ENCODE measurements at regions not wholly inside any gene's neighbourhood (a gene's known extent, or its start where the extent isn't known, plus 50 kb on each side); places are given as distances from the start of the nearest gene placed in this dataset.
"Not testable (repeated sequence)": the region's sequence is repeated elsewhere in the genome, so short reads cannot be mapped to it uniquely, and the experiment has no call there.

DNA sequence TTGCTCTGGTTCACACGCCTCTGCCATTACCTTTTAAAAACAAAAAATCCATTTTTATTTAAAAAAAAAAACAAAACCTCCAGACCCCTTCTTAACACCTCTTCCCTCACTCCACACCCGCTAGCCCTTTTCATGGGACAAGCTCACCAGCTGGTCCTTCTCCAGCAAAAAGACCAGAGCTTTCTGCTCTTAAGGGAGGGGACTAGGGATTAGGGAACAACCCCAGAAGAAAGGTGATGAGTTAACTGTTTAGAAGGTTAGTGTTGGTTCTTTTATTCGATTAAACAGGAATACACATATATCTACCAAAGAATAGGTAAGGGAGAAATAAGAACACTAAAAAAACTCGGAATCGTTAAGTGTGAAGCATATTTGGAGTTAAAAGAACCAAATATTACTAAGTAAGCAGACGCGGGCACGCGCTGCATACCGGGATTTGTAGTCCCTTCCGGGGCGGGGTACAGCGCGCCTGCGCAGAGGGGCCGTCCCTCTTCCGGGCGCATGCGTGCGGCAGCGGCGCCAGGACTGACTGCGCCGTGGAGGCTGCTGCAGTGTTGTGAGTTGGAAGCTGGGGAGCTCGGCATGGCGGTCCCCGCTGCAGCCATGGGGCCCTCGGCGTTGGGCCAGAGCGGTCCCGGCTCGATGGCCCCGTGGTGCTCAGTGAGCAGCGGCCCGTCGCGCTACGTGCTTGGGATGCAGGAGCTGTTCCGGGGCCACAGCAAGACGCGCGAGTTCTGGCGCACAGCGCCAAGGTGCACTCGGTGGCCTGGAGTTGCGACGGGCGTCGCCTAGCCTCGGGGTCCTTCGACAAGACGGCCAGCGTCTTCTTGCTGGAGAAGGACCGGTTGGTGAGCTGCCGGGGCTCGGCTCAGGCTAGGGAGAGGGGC is 92.6 kb upstream of the FAM153A start:
- H3K9ac ChIP-seq (ENCODE audit: low read length); H4K20me1 ChIP-seq (ENCODE audit: insufficient read depth, low read length); H3K27ac ChIP-seq (ENCODE audit: low read length); H3K9me3 ChIP-seq (ENCODE audit: insufficient read depth, low read length); H3K27me3 ChIP-seq (ENCODE audit: low read depth, low read length); H2AFZ ChIP-seq (ENCODE audit: low read depth, low read length); H3K79me2 ChIP-seq (ENCODE audit: low read length); H3K36me3 ChIP-seq (replicated peaks; ENCODE audit: low read depth, low read length); H3K4me1 ChIP-seq (ENCODE audit: low read length): not testable (repeated sequence)
- Histone ChIP-seq H3K4me3 (ENCODE audit: low read length) (peak overlapping the region; percentile 67), H3K4me2 (ENCODE audit: low read length) (peak overlapping the region; percentile 36; the same call in 1 of the 2 replicates)

DNA sequence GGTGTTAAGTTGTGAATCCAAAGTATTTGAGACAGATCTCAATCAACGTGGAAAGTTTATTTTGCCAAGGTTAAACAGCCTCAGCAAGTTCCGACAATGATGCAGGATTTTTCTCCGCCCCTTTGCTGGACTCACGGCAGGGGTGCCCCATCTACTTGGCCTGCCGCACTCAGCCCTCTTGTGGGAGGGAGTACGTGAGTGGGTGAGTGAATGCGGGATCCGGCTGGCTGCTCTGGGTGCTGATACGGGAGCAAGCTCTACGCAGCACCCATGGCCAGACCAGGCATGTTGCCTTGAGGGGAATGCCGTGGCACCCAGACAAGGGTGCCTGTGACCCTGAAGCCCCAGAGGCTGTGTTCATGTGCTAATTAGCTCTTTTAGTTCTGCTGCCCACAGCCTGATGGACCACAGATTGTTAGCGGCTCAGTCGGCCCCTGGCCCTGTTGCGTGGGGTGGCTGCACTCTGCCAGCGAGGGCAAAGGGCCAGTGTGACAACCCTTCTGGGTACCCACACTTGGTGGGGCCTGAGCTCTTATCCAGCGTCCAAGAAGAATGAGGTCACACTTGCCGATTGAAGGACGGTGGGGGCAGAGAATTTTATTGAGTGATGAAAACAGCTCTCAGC is 81.2 kb upstream of the FAM153A start:
- not testable (repeated sequence) for H4K20me1 ChIP-seq (ENCODE audit: insufficient read depth, low read length); H3K9ac ChIP-seq (ENCODE audit: low read length); H3K36me3 ChIP-seq (replicated peaks; ENCODE audit: low read depth, low read length); H3K4me3 ChIP-seq (ENCODE audit: low read length); H3K4me2 ChIP-seq (ENCODE audit: low read length); H3K27me3 ChIP-seq (ENCODE audit: low read depth, low read length); H2AFZ ChIP-seq (ENCODE audit: low read depth, low read length); H3K27ac ChIP-seq (ENCODE audit: low read length); H3K4me1 ChIP-seq (ENCODE audit: low read length); H3K9me3 ChIP-seq (ENCODE audit: insufficient read depth, low read length); H3K79me2 ChIP-seq (ENCODE audit: low read length)

DNA sequence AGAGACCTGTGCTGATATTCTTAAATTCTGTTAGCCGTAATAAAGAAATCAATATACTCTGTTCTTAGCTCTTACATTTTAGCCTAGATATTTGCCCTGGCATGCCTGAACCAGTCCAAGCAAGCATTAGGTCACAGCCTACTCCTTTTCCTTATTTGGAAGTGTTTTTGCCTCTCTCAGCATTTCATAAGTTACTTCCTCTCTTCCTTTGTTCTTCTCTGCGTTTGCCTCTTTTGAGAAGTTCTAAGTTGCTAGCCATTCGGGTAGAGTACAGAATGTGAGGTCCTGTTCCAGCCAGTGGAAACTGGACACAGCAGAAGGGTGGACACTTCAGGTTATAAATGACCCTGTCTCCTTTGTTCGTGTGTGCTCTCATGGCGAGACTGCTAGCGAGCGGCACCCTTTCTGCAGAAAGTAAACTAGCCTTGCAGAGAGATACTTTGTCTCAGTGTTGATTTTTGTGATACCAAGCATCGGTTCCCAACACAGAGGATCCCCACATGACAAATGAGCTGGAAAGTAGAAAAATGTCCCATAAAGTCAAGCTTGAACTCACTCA is 75.0 kb upstream of the FAM153A start:
- not testable (repeated sequence) for H3K4me1 ChIP-seq (ENCODE audit: low read length); H3K9ac ChIP-seq (ENCODE audit: low read length); H3K4me3 ChIP-seq (ENCODE audit: low read length); H3K27ac ChIP-seq (ENCODE audit: low read length); H3K27me3 ChIP-seq (ENCODE audit: low read depth, low read length); H2AFZ ChIP-seq (ENCODE audit: low read depth, low read length); H3K36me3 ChIP-seq (replicated peaks; ENCODE audit: low read depth, low read length); H3K9me3 ChIP-seq (ENCODE audit: insufficient read depth, low read length); H3K79me2 ChIP-seq (ENCODE audit: low read length); H3K4me2 ChIP-seq (ENCODE audit: low read length); H4K20me1 ChIP-seq (ENCODE audit: insufficient read depth, low read length)

DNA sequence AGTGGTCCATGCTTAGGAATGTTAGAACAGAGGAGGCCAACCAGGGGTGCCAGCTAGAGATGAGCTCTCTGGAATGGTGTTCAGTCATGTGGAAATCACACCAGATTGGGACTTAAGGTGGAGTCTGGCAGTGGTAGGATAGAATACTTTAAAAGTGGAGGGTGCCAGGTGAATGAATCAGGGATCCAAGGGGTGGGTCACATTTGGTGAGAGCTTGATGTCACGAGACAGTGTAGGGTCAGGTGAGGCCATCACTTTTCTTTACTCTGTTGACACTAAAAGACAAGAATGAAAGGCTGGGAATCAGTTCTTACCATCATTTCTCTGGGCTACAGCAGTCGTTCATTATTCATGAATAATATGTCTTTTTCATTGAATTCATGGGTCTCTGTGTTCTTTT is 73.8 kb upstream of the FAM153A start:
- not testable (repeated sequence) for H3K9me3 ChIP-seq (ENCODE audit: insufficient read depth, low read length); H3K4me1 ChIP-seq (ENCODE audit: low read length); H3K4me3 ChIP-seq (ENCODE audit: low read length); H4K20me1 ChIP-seq (ENCODE audit: insufficient read depth, low read length); H3K9ac ChIP-seq (ENCODE audit: low read length); H3K79me2 ChIP-seq (ENCODE audit: low read length); H3K4me2 ChIP-seq (ENCODE audit: low read length); H2AFZ ChIP-seq (ENCODE audit: low read depth, low read length); H3K27me3 ChIP-seq (ENCODE audit: low read depth, low read length); H3K36me3 ChIP-seq (replicated peaks; ENCODE audit: low read depth, low read length); H3K27ac ChIP-seq (ENCODE audit: low read length)

DNA sequence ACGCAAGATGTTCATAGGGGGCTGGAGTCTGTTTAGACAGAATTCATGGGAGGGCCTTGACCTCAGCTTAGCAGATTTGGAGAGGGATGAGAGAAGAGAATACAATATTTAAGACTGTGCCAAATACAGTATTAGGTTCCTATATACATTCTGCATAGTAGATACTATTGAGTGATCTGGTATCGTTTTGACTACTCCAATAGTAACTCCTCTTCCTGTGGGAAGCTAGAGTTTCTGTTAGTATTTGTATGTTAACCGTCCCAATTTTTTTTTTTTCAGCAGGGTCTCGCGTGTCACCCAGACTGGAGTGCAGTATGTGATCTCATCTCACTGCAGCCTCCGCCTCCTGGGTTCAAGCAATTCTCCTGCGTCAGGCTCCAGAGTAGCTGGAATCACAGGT is 65.2 kb upstream of the FAM153A start:
- not testable (repeated sequence) for H3K27ac ChIP-seq (ENCODE audit: low read length); H3K79me2 ChIP-seq (ENCODE audit: low read length); H3K4me2 ChIP-seq (ENCODE audit: low read length); H3K27me3 ChIP-seq (ENCODE audit: low read depth, low read length); H2AFZ ChIP-seq (ENCODE audit: low read depth, low read length); H3K36me3 ChIP-seq (replicated peaks; ENCODE audit: low read depth, low read length); H3K4me3 ChIP-seq (ENCODE audit: low read length); H3K4me1 ChIP-seq (ENCODE audit: low read length); H3K9ac ChIP-seq (ENCODE audit: low read length); H4K20me1 ChIP-seq (ENCODE audit: insufficient read depth, low read length); H3K9me3 ChIP-seq (ENCODE audit: insufficient read depth, low read length)

DNA sequence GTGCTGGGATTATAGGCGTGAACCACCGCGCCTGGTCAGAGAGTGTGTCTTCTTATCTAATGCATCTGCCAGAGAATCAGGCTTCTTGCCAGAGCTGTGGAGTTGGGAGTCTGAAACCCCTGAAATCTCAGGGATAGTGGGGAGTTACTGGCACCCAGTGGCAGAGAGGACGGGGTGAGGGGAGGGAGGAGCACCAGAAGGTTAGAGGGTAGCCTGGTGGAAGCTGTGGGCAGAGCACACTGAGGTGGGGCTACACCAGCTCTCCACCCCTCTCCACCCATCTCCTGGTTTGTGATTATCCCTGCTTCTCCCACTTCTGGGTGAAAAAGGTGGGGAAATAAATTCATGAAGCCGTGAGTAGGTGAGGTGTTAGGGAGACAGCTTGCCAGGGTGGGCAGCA is 63.9 kb upstream of the FAM153A start:
- H3K27ac ChIP-seq (ENCODE audit: low read length); H3K4me1 ChIP-seq (ENCODE audit: low read length); H2AFZ ChIP-seq (ENCODE audit: low read depth, low read length); H3K4me2 ChIP-seq (ENCODE audit: low read length); H3K27me3 ChIP-seq (ENCODE audit: low read depth, low read length); H3K9me3 ChIP-seq (ENCODE audit: insufficient read depth, low read length); H3K79me2 ChIP-seq (ENCODE audit: low read length); H3K9ac ChIP-seq (ENCODE audit: low read length); H3K4me3 ChIP-seq (ENCODE audit: low read length); H4K20me1 ChIP-seq (ENCODE audit: insufficient read depth, low read length); H3K36me3 ChIP-seq (replicated peaks; ENCODE audit: low read depth, low read length): not testable (repeated sequence)

DNA sequence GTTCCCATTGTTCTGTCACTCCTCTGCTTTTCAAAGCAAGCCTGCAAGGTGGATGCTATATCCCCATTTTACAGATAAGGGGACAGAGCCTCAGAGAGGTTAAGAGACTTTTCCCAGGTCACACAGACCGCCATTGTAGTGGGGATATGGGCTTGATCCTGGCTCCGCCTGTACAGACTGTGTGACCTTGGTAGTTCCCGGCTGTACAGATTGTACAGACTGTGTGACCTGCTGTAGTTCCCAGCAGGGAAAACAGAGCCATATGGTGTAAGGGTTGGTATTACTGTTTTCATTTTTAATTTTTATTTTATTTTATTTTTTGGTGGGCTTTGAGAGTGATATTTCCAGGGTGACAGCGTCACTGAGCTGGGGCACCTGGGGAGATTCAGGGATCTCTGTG is 63.2 kb upstream of the FAM153A start:
- H3K4me3 ChIP-seq (ENCODE audit: low read length); H3K4me1 ChIP-seq (ENCODE audit: low read length); H3K27ac ChIP-seq (ENCODE audit: low read length); H3K4me2 ChIP-seq (ENCODE audit: low read length); H2AFZ ChIP-seq (ENCODE audit: low read depth, low read length); H3K27me3 ChIP-seq (ENCODE audit: low read depth, low read length); H3K9me3 ChIP-seq (ENCODE audit: insufficient read depth, low read length); H4K20me1 ChIP-seq (ENCODE audit: insufficient read depth, low read length); H3K9ac ChIP-seq (ENCODE audit: low read length); H3K36me3 ChIP-seq (replicated peaks; ENCODE audit: low read depth, low read length); H3K79me2 ChIP-seq (ENCODE audit: low read length): not testable (repeated sequence)

DNA sequence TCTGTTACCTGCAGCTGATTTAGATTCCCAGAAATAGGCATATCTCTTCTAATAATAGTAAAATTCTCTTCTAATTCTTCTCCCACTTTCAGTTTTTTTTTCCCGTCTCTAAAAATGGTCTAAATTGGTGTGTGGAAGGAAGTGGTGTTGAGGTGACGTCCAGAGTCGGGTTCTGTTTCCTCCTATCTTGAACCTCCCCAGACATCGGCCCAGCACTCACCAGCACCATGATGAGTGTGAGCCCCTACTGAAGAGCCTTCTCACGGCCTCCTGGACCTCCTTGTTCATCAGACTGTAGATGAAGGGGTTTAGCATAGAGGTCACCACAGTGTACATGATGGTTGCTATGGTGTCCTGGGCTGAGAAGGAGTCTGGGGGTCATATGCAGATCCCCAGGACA is 53.5 kb upstream of the FAM153A start:
- not testable (repeated sequence) for H3K4me3 ChIP-seq (ENCODE audit: low read length); H3K79me2 ChIP-seq (ENCODE audit: low read length); H3K27me3 ChIP-seq (ENCODE audit: low read depth, low read length); H3K9me3 ChIP-seq (ENCODE audit: insufficient read depth, low read length); H3K36me3 ChIP-seq (replicated peaks; ENCODE audit: low read depth, low read length); H2AFZ ChIP-seq (ENCODE audit: low read depth, low read length); H3K4me2 ChIP-seq (ENCODE audit: low read length); H3K9ac ChIP-seq (ENCODE audit: low read length); H3K4me1 ChIP-seq (ENCODE audit: low read length); H4K20me1 ChIP-seq (ENCODE audit: insufficient read depth, low read length); H3K27ac ChIP-seq (ENCODE audit: low read length)
